ENCODE measurements at regions not wholly inside any gene's neighbourhood (a gene's known extent, or its start where the extent isn't known, plus 50 kb on each side); places are given as distances from the start of the nearest gene placed in this dataset.
A peak's percentile ranks its signal among the peaks of the same experiment; 100 is the strongest.

DNA sequence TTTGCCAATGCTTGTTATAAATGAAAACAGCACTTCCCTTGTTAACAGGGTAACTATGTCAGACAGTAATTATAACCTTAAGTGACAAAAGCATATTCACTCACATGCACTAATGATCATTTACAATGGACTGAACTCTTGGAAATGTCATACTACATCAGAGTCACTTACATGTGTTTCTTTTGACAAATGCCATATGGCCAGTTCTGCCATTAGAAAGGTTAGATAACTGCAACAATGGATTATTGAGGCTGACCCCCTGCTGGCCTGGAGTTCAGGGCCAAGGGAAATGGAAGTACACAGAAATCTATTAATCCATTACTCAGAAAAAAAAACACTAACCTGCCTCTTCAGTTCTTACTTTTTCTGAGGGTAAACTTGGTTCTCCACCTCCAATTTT, 313.4 kb downstream of the CNTN3 start:
- no peak overlapping the region for H3K4me3 ChIP-seq (ENCODE audit: low read depth, low read length)
- DNase-seq (ENCODE audit: low read depth): no peak
- TF ChIP-seq, protein P1, sequence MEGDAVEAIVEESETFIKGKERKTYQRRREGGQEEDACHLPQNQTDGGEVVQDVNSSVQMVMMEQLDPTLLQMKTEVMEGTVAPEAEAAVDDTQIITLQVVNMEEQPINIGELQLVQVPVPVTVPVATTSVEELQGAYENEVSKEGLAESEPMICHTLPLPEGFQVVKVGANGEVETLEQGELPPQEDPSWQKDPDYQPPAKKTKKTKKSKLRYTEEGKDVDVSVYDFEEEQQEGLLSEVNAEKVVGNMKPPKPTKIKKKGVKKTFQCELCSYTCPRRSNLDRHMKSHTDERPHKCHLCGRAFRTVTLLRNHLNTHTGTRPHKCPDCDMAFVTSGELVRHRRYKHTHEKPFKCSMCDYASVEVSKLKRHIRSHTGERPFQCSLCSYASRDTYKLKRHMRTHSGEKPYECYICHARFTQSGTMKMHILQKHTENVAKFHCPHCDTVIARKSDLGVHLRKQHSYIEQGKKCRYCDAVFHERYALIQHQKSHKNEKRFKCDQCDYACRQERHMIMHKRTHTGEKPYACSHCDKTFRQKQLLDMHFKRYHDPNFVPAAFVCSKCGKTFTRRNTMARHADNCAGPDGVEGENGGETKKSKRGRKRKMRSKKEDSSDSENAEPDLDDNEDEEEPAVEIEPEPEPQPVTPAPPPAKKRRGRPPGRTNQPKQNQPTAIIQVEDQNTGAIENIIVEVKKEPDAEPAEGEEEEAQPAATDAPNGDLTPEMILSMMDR (IDR thresholded peaks at IDR 0.05; ENCODE audit: insufficient read depth, low read length): no peak

DNA sequence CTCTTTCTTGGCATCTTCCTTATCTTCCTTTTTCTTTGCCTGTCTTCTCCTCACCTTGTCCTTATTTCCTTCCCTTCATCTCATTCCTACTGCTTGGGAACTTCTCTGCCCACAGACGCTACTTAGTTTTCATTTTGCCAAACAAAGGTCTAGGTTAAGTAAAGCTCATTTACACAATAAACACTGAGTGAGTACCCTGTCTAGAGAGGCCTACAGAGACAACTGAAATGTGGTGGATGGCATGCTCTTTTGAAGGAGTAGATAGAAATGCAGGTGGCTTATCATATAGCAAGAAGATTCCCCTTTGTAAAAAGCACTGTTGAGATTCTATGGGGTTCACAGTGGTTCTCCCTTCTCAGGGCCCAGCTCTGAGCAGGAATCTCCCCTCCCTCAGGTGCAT, 319.0 kb downstream of the CNTN3 start:
- no peak for DNase-seq (ENCODE audit: low read depth)
- H3K4me3 ChIP-seq (ENCODE audit: low read depth, low read length): no peak overlapping the region
- TF ChIP-seq, protein P1 (IDR thresholded peaks at IDR 0.05; ENCODE audit: insufficient read depth, low read length): no peak

DNA sequence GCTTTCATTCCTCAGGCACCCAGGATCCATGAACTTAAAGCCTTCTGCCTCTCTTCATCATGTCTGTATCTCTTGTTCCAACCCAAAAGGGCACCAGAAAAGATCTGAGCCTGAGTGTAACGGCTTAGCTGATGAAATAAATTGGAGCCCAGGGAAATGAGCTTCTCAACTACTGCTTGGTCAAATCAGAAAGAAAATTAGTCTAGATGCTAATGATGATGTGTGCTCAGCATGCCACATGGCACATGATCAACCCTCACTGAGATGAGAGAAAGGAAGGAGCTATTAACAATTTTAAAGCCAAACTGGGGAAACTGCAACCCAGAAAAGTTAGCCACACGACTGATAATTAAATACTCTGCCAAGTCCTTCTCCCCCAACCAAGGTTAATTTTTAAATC, 325.7 kb downstream of the CNTN3 start:
- DNase-seq (ENCODE audit: low read depth): no peak
- no peak overlapping the region for H3K4me3 ChIP-seq (ENCODE audit: low read depth, low read length)
- TF ChIP-seq, protein P1 (IDR thresholded peaks at IDR 0.05; ENCODE audit: insufficient read depth, low read length): no peak

GRCh38 chr3:74287557-74287956, 326.9 kb downstream of the CNTN3 start:
- DNase-seq (ENCODE audit: low read depth): no peak

DNA sequence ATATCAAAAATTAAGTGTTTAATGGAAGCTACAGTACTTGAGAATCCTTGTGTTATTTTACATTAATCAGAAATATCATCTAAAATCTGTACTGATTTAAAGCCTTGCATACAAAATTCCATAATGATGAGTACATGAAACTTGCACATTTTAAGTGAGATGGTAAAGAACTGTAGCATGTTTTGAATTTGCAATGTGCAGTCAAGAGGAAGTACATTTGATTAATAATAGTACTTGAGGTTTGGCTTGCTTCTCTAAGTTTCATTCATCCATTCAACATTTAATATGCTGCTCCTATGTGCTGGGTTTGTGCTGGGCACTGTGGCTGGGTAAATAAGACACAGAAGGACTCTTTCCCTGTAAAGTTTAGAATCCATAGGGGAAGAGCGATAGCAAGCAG, 332.3 kb downstream of the CNTN3 start:
- peak; percentile 2 for DNase-seq (ENCODE audit: low read depth)

More at GRCh38 chr3:74287557-74287956, 326.9 kb downstream of the CNTN3 start:
- no peak overlapping the region for H3K4me3 ChIP-seq (ENCODE audit: low read depth, low read length)
- TF ChIP-seq, protein P1 (IDR thresholded peaks at IDR 0.05; ENCODE audit: insufficient read depth, low read length): no peak

DNA sequence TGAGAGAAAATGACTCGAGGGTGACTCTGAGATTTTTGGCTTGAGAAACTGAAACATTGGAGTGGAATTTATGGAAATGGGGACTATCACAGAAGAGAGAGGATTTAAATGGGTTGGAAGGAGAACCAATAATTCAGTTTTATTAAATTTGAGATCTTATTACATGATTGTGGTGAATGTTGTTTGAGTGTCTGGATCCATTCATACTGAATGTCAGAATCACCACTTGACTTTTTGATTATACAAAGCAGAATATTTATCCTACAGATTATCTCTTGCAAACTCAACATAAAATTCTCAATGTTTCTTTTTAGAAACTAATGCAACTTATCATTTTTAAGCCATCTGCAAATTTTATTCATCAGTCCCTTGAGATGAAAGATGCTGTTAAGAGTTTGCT, 332.8 kb downstream of the CNTN3 start:
- TF ChIP-seq, protein P1 (IDR thresholded peaks at IDR 0.05; ENCODE audit: insufficient read depth, low read length): no peak
- H3K4me3 ChIP-seq (ENCODE audit: low read depth, low read length): no peak overlapping the region
- no peak for DNase-seq (ENCODE audit: low read depth)

More for the DNA sequence above, 332.3 kb downstream of the CNTN3 start:
- TF ChIP-seq, protein P1 (IDR thresholded peaks at IDR 0.05; ENCODE audit: insufficient read depth, low read length): no peak
- no peak overlapping the region for H3K4me3 ChIP-seq (ENCODE audit: low read depth, low read length)
